Tibial nerve (tissue), 3 donors: ENCODE measurements at regions not wholly inside any gene's neighbourhood (a gene's known extent, or its start where the extent isn't known, plus 50 kb on each side); places are given as distances from the start of the nearest gene placed in this dataset.

Source experiments
- CTCF ChIP-seq, 5 experiments: fragments of 200-600 bp in 3 of 5; fragments of 450-650 bp in 2 of 5; sonication (generic) in 3 of 5; IDR thresholded peaks; one replicate each; pipeline ENCODE4 v1.5.1; 2016 to 2019; ENCODE audit warnings: antibody characterized with exemption in 5 of 5, mild to moderate bottlenecking in 3 of 5, moderate library complexity in 2 of 5
- POLR2A ChIP-seq, 2 donors: fragments of 450-650 bp; IDR thresholded peaks; one replicate each; pipeline ENCODE4 v1.6.1; 2017; ENCODE audit warnings: antibody characterized with exemption in 2 of 2, mild to moderate bottlenecking in 2 of 2, moderate library complexity in 2 of 2

GRCh38 chr6:144657691-144658090 lies 372.6 kb downstream of the UTRN start:
- TF ChIP-seq POLR2A (IDR thresholded peaks at IDR 0.05) (no peak), CTCF (IDR thresholded peaks at IDR 0.05) (no peak)
